ENCODE measurements at regions not wholly inside any gene's neighbourhood (a gene's known extent, or its start where the extent isn't known, plus 50 kb on each side); places are given as distances from the start of the nearest gene placed in this dataset.

DNA sequence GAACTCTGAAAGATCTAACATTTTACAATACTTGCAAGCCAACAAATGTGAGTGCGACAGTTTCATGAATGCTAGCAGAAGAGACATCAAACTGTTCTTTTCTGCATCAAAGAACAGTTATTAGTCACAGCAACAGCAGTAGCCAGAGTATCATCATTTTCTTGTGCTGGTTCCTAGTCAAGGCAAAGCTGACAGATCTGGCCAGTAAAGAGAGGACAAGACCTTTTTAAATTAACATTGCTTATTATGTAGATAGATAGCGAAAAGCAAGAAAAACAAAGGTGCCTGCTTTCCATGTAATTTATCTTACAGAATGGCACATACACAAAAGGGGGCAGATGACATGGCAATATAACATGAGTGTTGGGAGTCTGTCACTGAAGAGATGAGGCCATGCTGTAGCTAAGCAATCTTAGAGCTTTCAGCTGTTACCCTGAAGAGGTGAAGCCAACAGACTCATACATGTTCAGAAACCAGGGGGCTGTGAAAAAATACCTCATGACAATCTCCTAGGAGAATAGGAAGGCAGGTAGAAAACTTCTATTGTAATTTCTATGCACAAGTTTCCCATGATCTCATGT lies 626.6 kb upstream of the TYRP1 start:
- no peak for TF ChIP-seq CTCF (conservative IDR thresholded peaks at IDR 0.05)

DNA sequence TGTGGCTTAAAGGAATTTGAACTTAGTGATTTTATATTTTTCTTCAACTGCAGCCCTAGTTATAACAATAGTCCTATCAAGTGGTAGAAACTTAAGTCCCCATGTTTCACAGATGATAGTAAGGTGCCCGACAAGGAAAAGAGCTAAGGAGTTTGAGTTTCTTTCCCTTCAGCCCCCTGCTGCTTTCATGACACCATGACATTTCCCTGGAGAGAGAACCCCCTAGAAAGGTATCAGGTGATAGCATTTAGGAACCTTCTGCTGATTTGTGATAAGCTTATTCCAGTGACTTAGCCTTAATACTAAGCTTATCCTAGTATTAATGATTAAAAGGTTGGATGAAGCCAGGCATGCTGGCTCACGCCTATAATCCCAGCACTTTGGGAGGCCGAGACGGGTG lies 623.8 kb upstream of the TYRP1 start:
- TF ChIP-seq CTCF (conservative IDR thresholded peaks at IDR 0.05): no peak
- no peak overlapping the region for H3K27ac ChIP-seq

More for the DNA sequence above, 626.6 kb upstream of the TYRP1 start:
- H3K27ac ChIP-seq: no peak overlapping the region

- H3K27ac ChIP-seq: no peak overlapping the region
- no peak for TF ChIP-seq CTCF (conservative IDR thresholded peaks at IDR 0.05)
Observed at GRCh38 chr9:12085399-12085798, 607.8 kb upstream of the TYRP1 start.

DNA sequence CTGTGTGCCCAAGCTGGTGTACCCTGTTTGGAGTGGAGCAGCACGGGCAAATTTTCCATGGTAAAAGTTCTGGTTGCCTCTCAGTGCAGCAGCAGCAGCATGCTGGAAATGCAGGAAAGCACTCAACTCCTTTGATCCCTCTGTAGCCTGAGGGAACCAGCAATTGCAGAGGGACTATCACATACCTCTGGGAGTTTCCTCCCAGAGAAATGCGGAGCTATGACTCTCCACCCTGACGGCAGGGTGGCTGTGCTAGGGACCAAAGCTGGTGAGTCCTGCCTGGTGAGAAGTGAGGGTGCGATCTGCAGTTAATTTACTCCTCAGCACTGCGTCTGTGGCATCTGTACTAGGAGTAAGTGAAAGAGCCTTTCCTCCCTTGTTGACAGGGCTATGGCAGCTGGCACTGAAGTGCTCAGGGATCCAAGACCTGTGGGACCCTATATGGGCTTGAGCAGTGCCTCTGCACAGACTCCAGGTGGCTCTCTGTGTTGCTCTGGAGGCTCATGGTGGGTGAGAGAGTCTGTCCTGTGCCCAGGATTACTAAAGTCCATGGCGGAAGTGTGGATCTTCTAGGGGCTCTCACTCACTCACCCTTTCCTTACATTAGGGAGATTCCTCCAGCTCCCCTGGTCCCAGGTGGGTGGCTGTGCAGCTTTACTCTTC lies 601.2 kb upstream of the TYRP1 start:
- TF ChIP-seq CTCF (conservative IDR thresholded peaks at IDR 0.05): no peak
- no peak overlapping the region for H3K27ac ChIP-seq

DNA sequence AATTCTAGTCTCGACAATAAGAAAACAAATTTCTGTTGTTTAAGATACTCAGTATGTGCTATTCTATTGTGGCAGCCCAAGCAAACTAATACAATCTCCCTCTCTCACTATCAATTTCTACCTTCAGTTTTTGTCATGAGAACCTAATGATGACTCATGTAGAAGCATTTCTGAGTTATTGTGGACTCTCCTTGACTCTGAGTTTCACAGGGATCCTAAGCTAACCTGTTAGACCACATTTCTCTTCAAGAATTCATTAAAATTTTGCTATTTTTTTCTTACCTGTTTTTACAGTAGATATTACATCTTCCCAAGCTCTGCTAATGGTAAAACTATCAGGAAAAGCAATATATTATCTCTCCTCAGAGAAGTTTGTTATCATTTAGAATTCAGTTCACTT lies 599.1 kb upstream of the TYRP1 start:
- no peak for TF ChIP-seq CTCF (conservative IDR thresholded peaks at IDR 0.05)
- no peak overlapping the region for H3K27ac ChIP-seq

DNA sequence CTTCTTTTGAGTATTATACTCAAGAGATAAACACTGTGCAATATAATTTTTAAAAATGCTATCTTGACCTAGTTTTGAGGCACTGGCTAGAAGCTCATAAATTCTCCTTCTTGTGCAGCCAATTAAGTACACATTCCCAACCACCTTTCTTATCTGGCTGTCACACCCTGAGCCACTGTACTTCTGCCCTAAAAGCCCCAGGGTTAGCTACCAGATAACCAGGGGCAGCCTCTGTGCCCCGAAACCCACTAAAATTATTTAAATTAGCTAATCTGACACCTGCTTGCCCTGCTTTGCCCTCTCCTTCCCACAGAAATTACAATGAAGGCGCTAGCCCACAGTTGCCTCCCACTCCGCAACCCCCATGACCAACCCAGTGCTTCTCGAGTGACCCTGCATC lies 597.3 kb upstream of the TYRP1 start:
- TF ChIP-seq CTCF (conservative IDR thresholded peaks at IDR 0.05): no peak
- H3K27ac ChIP-seq: no peak overlapping the region

DNA sequence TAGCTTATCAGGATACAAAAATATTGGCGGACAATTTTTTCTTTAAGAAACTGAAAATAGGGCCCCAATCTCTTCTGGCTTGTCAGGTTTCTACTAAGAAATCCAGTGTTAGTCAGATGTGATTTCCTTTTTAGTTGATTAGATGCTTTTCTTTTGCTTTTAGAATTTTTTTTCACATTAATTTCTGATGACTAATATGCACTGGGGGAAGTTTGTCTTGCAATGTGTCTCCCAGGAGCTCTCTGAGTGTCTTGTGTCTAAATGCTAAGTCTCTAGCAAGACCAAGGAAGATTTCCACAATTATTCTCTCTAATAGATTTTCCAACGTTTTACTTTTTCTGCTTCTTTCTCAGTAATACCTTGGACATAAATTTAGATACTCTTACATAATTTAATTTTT lies 559.8 kb upstream of the TYRP1 start:
- no peak for TF ChIP-seq CTCF (conservative IDR thresholded peaks at IDR 0.05)
- no peak overlapping the region for H3K27ac ChIP-seq

All from VCaP (cell line).